ENCODE measurements at regions not wholly inside any gene's neighbourhood (a gene's known extent, or its start where the extent isn't known, plus 50 kb on each side); places are given as distances from the start of the nearest gene placed in this dataset.
"Not testable (repeated sequence)": the region's sequence is repeated elsewhere in the genome, so short reads cannot be mapped to it uniquely, and the experiment has no call there.

DNA sequence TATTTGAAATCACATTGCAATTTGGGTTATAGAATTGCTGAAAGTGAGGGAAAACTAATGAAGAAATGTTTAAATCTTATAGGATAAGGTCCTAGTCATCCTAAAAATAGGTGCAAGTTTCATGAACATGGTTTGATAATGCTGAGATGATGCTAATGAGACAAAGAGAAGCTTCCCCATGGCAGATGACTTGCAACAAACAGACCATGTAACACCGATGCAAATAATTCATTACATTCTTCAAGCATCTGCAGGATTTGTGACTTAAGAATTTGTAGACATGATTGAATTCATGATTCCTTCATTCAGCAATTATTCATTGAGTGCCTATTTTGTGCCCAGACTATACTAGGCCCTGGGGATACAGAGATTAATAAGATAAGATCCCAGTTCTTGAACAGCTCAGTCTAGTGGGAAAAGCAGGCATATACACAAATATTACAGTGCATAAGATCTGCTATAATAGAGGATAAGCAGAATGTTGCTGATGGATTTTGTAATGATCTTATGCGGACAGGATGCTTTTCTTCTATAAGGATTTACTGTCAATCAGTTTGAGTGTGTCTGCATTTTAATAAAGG, 367.9 kb upstream of the GBE1 start:
- ATAC-seq, result no peak
- TF ChIP-seq OSR1 (CRISPR knock-in tag; IDR thresholded peaks at IDR 0.05) (no peak), ZC3H10 (CRISPR knock-in tag; IDR thresholded peaks at IDR 0.05) (no peak), ZFP3 (CRISPR knock-in tag; IDR thresholded peaks at IDR 0.05) (no peak), ZNF565 (CRISPR knock-in tag; conservative IDR thresholded peaks at IDR 0.05; ENCODE audit: low read depth) (no peak), ZNF70 (CRISPR knock-in tag; IDR thresholded peaks at IDR 0.05) (no peak), ISL1 (CRISPR knock-in tag; IDR thresholded peaks at IDR 0.05) (no peak), TCF4 (CRISPR knock-in tag; IDR thresholded peaks at IDR 0.05; ENCODE audit: borderline replicate concordance) (no peak), ZFP30 (CRISPR knock-in tag; IDR thresholded peaks at IDR 0.05) (no peak), ARNTL (CRISPR knock-in tag; IDR thresholded peaks at IDR 0.05; ENCODE audit: borderline replicate concordance, low read depth) (no peak)
- TF ChIP-seq, protein P1, sequence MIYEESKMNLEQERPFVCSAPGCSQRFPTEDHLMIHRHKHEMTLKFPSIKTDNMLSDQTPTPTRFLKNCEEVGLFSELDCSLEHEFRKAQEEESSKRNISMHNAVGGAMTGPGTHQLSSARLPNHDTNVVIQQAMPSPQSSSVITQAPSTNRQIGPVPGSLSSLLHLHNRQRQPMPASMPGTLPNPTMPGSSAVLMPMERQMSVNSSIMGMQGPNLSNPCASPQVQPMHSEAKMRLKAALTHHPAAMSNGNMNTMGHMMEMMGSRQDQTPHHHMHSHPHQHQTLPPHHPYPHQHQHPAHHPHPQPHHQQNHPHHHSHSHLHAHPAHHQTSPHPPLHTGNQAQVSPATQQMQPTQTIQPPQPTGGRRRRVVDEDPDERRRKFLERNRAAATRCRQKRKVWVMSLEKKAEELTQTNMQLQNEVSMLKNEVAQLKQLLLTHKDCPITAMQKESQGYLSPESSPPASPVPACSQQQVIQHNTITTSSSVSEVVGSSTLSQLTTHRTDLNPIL (CRISPR knock-in tag; IDR thresholded peaks at IDR 0.05; ENCODE audit: low read depth), result no peak
- TF ChIP-seq, protein P2, sequence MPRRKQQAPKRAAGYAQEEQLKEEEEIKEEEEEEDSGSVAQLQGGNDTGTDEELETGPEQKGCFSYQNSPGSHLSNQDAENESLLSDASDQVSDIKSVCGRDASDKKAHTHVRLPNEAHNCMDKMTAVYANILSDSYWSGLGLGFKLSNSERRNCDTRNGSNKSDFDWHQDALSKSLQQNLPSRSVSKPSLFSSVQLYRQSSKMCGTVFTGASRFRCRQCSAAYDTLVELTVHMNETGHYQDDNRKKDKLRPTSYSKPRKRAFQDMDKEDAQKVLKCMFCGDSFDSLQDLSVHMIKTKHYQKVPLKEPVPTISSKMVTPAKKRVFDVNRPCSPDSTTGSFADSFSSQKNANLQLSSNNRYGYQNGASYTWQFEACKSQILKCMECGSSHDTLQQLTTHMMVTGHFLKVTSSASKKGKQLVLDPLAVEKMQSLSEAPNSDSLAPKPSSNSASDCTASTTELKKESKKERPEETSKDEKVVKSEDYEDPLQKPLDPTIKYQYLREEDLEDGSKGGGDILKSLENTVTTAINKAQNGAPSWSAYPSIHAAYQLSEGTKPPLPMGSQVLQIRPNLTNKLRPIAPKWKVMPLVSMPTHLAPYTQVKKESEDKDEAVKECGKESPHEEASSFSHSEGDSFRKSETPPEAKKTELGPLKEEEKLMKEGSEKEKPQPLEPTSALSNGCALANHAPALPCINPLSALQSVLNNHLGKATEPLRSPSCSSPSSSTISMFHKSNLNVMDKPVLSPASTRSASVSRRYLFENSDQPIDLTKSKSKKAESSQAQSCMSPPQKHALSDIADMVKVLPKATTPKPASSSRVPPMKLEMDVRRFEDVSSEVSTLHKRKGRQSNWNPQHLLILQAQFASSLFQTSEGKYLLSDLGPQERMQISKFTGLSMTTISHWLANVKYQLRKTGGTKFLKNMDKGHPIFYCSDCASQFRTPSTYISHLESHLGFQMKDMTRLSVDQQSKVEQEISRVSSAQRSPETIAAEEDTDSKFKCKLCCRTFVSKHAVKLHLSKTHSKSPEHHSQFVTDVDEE (CRISPR knock-in tag; IDR thresholded peaks at IDR 0.05), result no peak
- TF ChIP-seq, protein P3, sequence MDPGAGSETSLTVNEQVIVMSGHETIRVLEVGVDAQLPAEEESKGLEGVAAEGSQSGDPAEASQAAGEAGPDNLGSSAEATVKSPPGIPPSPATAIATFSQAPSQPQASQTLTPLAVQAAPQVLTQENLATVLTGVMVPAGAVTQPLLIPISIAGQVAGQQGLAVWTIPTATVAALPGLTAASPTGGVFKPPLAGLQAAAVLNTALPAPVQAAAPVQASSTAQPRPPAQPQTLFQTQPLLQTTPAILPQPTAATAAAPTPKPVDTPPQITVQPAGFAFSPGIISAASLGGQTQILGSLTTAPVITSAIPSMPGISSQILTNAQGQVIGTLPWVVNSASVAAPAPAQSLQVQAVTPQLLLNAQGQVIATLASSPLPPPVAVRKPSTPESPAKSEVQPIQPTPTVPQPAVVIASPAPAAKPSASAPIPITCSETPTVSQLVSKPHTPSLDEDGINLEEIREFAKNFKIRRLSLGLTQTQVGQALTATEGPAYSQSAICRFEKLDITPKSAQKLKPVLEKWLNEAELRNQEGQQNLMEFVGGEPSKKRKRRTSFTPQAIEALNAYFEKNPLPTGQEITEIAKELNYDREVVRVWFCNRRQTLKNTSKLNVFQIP (CRISPR knock-in tag; IDR thresholded peaks at IDR 0.05; ENCODE audit: borderline replicate concordance, low read depth), result no peak

DNA sequence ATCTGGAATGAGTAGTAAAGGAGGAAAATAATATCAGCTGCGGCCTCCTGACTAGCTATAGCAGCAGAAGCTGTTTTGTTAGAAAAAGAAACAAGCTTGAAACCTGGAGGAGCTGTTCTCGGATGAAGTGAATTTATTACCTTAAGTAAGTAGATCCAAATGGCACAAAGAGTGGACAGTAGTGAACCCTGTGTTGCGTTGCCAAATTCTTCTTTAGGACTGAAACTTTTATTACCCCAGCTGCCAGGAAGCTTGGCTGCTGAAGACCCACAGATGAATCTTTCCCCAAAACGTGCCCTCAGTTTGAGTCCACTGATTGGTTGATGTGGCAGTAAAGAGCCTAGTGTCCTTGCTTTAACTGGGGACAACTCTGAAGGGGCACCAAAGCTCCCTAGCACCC, 366.8 kb upstream of the GBE1 start:
- TF ChIP-seq ARNTL (CRISPR knock-in tag; IDR thresholded peaks at IDR 0.05; ENCODE audit: borderline replicate concordance, low read depth) (no peak), RARB (CRISPR knock-in tag; IDR thresholded peaks at IDR 0.05) (no peak), ZC3H10 (CRISPR knock-in tag; IDR thresholded peaks at IDR 0.05) (no peak), ZFP3 (CRISPR knock-in tag; IDR thresholded peaks at IDR 0.05) (no peak), TOX (CRISPR knock-in tag; IDR thresholded peaks at IDR 0.05; ENCODE audit: borderline replicate concordance) (no peak), BACH2 (CRISPR knock-in tag; IDR thresholded peaks at IDR 0.05; ENCODE audit: borderline replicate concordance) (no peak), PPARA (CRISPR knock-in tag; IDR thresholded peaks at IDR 0.05; ENCODE audit: borderline replicate concordance) (no peak)
- TF ChIP-seq, protein P3 (CRISPR knock-in tag; IDR thresholded peaks at IDR 0.05; ENCODE audit: borderline replicate concordance, low read depth), result no peak
- no peak for ATAC-seq

DNA sequence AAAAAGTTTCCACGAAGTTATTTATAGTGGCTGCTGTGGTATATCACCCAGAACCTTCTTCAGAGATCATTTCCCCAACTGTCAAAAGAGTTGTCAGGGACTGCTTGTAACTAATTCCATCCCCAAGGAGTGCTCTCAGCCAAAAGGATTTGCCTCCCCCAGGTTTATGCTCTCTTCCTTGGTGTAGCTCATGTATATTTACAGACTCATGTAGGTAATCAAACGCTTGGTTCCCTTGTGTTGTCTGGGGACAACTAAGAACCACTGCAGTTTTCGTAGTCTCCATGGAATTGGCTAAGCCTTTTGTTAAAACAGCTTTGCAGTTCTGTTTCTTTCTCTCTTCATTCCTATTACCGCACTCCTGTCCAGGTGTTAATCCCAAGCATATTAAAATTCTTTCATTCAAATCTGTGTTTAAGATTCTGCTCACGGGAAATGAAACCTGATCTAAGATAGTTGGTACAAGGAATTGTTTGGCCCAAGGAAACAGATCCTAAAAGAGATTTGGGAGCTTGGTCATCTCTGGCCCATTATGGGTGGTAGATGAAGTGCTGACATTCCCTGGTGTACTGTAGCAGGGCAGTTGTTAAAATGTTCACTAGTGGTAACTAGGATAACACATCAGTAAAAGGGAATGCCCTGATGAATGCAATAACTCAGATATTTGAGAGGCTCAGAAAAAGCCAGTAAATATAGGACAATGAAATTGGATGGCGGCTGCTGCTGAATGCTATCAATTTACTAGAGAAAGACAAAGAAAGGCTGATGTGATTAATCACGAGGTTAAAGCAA, 361.3 kb upstream of the GBE1 start:
- TF ChIP-seq ESRRG (CRISPR knock-in tag; IDR thresholded peaks at IDR 0.05) (no peak), ARNTL (CRISPR knock-in tag; IDR thresholded peaks at IDR 0.05; ENCODE audit: borderline replicate concordance, low read depth) (no peak), ZNF565 (CRISPR knock-in tag; conservative IDR thresholded peaks at IDR 0.05; ENCODE audit: low read depth) (no peak)
- ATAC-seq, result no peak

DNA sequence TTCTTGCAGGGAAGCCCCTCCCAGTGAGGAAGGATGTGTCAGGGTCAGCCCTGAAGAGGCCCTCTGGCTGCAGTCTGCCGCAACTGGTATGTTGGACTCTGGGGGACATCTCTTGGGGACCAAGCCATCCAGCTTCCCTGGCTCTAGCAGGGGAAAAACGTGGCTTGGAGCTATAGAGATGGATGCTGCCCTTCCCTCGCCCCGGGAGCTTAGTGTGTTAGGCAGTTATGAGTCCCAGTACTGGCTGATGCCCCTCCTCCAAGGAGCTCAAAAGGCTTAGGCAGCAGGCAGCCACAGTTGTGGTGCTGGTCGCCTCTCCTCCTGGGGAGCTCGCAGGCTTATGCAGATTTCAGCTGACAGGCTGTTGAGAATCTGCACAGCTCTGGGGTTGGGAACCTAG, 353.1 kb upstream of the GBE1 start:
- TF ChIP-seq TOX (CRISPR knock-in tag; IDR thresholded peaks at IDR 0.05; ENCODE audit: borderline replicate concordance), result no peak
- no peak for ATAC-seq

DNA sequence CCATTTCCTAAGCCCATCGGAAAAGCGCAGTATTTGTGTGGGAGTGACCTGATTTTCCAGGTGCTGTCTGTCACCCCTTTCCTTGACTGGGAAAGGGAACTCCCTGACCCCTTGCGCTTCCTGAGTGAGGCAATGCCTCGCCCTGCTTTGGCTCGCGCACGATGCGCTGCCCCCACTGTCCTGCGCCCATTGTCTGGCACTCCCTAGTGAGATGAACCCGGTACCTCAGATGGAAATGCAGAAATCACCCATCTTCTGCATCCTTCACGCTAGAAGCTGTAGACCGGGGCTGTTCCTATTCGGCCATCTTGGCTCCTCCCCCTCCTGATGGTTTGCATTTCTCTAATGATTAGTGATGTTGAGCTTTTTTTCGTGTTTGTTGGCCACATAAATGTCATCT, 349.3 kb upstream of the GBE1 start:
- not testable (repeated sequence) for ATAC-seq
